Fibroblast of villous mesenchyme (primary cell): ENCODE measurements at regions not wholly inside any gene's neighbourhood (a gene's known extent, or its start where the extent isn't known, plus 50 kb on each side); places are given as distances from the start of the nearest gene placed in this dataset.

Experiments used
- DNase-seq: peaks from one replicate; pipeline ENCODE4 v3.0.0-alpha.2; 2010; ENCODE audit warnings: low read depth
- H3K4me3 ChIP-seq: 2 replicates; pipeline ENCODE4 v1.5.1; 2011; ENCODE audit warnings: low read depth, mild to moderate bottlenecking, low read length
- CTCF ChIP-seq: IDR thresholded peaks from 2 replicates; pipeline ENCODE4 v1.5.1; 2012; ENCODE audit warnings: low read depth, mild to moderate bottlenecking, low read length; ENCODE audit not compliant: insufficient read depth

- TF ChIP-seq CTCF, result no peak
- no peak overlapping the region for H3K4me3 ChIP-seq
- no peak for DNase-seq
Measured at GRCh38 chr15:29403772-29404171, 134.2 kb upstream of the NSMCE3 start.

GRCh38 chr15:29401644-29402043, 132.0 kb upstream of the NSMCE3 start:
- DNase-seq, result no peak
- no peak overlapping the region for H3K4me3 ChIP-seq
- TF ChIP-seq CTCF, result no peak

- no peak for TF ChIP-seq CTCF
- no peak overlapping the region for H3K4me3 ChIP-seq
- no peak for DNase-seq
Measured at GRCh38 chr15:29400701-29401100, 131.1 kb upstream of the NSMCE3 start.

- no peak for DNase-seq
- no peak for TF ChIP-seq CTCF
- no peak overlapping the region for H3K4me3 ChIP-seq
Measured at GRCh38 chr15:29398907-29399306, 129.3 kb upstream of the NSMCE3 start.

- no peak overlapping the region for H3K4me3 ChIP-seq
- DNase-seq, result no peak
- no peak for TF ChIP-seq CTCF
Measured at GRCh38 chr15:29396176-29396811, 126.7 kb upstream of the NSMCE3 start.

- no peak overlapping the region for H3K4me3 ChIP-seq
- DNase-seq, result no peak
- TF ChIP-seq CTCF, result no peak
Measured at GRCh38 chr15:29393443-29393842, 123.8 kb upstream of the NSMCE3 start.

GRCh38 chr15:29392358-29392757, 122.7 kb upstream of the NSMCE3 start:
- TF ChIP-seq CTCF, result no peak
- no peak for DNase-seq

More at GRCh38 chr15:29392358-29392757, 122.7 kb upstream of the NSMCE3 start:
- H3K4me3 ChIP-seq, result no peak overlapping the region
